Endothelial cell (in vitro differentiated cells): ENCODE measurements at regions not wholly inside any gene's neighbourhood (a gene's known extent, or its start where the extent isn't known, plus 50 kb on each side); places are given as distances from the start of the nearest gene placed in this dataset.

Experiments
- DNase-seq: peaks from one replicate; pipeline ENCODE4 v3.0.0; 2021; ENCODE audit warnings: low spot score
- H3K27ac Mint-ChIP-seq: one replicate; pipeline ENCODE4 v1.8.0; 2021; ENCODE audit warnings: mixed read lengths, inconsistent platforms; ENCODE audit not compliant: unreplicated experiment
- H3K27me3 Mint-ChIP-seq: one replicate; pipeline ENCODE4 v1.8.0; 2021; ENCODE audit warnings: mild to moderate bottlenecking, moderate library complexity, mixed read lengths, inconsistent platforms; ENCODE audit not compliant: unreplicated experiment
- H3K36me3 Mint-ChIP-seq: one replicate; pipeline ENCODE4 v1.8.0; 2021; ENCODE audit warnings: mild to moderate bottlenecking, low read depth, mixed read lengths, inconsistent platforms; ENCODE audit not compliant: unreplicated experiment
- H3K4me1 Mint-ChIP-seq: one replicate; pipeline ENCODE4 v1.8.0; 2021; ENCODE audit warnings: mild to moderate bottlenecking, mixed read lengths, inconsistent platforms; ENCODE audit not compliant: unreplicated experiment
- H3K4me3 Mint-ChIP-seq: one replicate; pipeline ENCODE4 v1.8.0; 2021; ENCODE audit warnings: mild to moderate bottlenecking, mixed read lengths, inconsistent platforms; ENCODE audit not compliant: unreplicated experiment
- H3K9me3 Mint-ChIP-seq: one replicate; pipeline ENCODE4 v1.8.0; 2021; ENCODE audit warnings: mixed read lengths, inconsistent platforms; ENCODE audit not compliant: unreplicated experiment
- TF ChIP-seq, protein P1 (sequence below): fragments of 200-600 bp; sonication (generic); IDR thresholded peaks from one replicate; pipeline ENCODE4 v1.5.0; 2021; ENCODE audit warnings: antibody characterized with exemption; ENCODE audit not compliant: unreplicated experiment

DNA sequence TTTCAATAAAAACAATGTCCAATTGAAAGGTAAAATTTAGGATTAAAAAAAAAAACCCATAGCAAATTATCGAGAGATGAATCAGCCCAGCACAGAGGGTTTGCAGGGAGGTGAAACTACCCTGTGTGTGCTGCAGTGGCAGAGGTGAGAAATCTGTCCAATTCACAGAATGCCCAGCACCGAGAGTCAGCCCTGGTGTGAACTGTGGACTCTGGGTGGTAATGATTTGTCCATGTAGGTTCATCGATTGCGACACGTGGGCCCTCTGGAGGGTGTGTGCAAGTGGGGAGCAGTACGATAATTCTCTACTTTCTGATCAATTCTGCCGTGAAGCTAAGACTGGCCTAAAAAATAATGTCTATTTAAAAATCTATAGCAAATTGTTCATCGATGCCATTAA lies 94.5 kb upstream of the PFKP start:
- H3K4me1 Mint-ChIP-seq: no peaks in the 10 kb centered on the region
- H3K36me3 Mint-ChIP-seq: no peaks in the 10 kb centered on the region
- DNase-seq: no peak
- TF ChIP-seq, protein P1, sequence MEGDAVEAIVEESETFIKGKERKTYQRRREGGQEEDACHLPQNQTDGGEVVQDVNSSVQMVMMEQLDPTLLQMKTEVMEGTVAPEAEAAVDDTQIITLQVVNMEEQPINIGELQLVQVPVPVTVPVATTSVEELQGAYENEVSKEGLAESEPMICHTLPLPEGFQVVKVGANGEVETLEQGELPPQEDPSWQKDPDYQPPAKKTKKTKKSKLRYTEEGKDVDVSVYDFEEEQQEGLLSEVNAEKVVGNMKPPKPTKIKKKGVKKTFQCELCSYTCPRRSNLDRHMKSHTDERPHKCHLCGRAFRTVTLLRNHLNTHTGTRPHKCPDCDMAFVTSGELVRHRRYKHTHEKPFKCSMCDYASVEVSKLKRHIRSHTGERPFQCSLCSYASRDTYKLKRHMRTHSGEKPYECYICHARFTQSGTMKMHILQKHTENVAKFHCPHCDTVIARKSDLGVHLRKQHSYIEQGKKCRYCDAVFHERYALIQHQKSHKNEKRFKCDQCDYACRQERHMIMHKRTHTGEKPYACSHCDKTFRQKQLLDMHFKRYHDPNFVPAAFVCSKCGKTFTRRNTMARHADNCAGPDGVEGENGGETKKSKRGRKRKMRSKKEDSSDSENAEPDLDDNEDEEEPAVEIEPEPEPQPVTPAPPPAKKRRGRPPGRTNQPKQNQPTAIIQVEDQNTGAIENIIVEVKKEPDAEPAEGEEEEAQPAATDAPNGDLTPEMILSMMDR: no peak
- H3K27me3 Mint-ChIP-seq: peaks cover 1% of the 10 kb centered on the region
- H3K9me3 Mint-ChIP-seq: no peaks in the 10 kb centered on the region
- H3K4me3 Mint-ChIP-seq: no peak overlapping the region
- no peak overlapping the region for H3K27ac Mint-ChIP-seq

DNA sequence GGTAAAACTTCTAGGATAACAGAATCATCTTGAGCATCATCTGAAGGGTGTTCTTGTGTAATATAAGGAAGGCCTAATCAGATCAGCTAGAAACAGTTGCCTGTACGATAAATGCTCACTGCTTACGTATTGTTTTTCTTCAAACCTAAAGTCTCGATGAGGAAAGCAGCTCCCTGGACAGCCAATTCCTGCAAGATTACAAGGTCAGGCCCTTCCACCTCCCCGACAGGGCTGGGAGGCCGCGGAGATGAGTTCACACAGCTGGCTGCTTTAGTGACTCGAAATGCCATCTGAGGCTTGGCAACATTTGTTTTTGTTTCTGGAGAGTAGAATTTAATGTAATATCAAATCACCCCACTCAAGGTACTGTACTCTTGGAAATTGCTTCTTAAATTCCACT lies 95.1 kb upstream of the PFKP start:
- Mint-ChIP-seq H3K27ac (no peak overlapping the region), H3K4me3 (no peak overlapping the region), H3K9me3 (no peaks in the 10 kb centered on the region), H3K4me1 (no peaks in the 10 kb centered on the region), H3K36me3 (no peaks in the 10 kb centered on the region), H3K27me3 (peaks cover 1% of the 10 kb centered on the region)
- no peak for DNase-seq
- TF ChIP-seq, protein P1: no peak

- no peaks in the 10 kb centered on the region for H3K36me3 Mint-ChIP-seq
- DNase-seq: no peak
- no peak overlapping the region for H3K27ac Mint-ChIP-seq
- H3K4me3 Mint-ChIP-seq: no peak overlapping the region
- H3K9me3 Mint-ChIP-seq: no peaks in the 10 kb centered on the region
- TF ChIP-seq, protein P1: no peak
- H3K4me1 Mint-ChIP-seq: no peaks in the 10 kb centered on the region
- peaks cover 1% of the 10 kb centered on the region for H3K27me3 Mint-ChIP-seq
These were observed 97.0 kb upstream of the PFKP start for GRCh38 chr10:2970190-2970823.

DNA sequence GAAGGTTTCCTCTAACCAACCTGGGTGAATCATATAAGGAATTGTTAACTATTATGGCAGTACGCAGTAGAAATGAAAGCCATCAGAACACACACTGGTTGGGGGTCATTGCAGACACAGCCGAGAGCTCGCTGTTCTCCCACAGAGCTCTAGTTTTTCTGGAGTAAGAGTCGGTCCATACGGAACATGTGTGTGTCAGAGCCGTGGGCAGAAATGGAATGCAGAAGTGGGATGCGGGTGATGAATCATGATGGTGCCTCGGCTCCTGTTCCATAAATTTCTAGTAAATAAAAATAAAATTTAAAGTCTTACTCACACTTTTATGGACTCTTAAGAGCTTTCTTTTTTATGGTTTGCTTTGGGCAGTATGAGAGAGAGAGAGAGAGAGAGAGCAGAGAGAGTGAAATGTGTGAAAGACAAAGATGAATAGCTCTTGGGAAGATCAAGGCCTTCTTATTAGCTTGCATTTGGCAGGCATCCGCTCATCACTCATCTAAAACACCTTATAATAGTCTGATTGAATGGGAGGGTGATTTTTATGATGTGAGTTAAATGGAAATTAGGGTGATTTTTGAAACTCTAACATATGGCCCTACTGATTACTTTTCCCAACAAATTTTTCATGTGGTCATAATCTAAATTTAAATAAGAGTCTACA lies 98.8 kb upstream of the PFKP start:
- Mint-ChIP-seq H3K4me3 (no peak overlapping the region), H3K9me3 (no peaks in the 10 kb centered on the region), H3K4me1 (no peaks in the 10 kb centered on the region), H3K27me3 (peaks cover 1% of the 10 kb centered on the region), H3K36me3 (no peaks in the 10 kb centered on the region), H3K27ac (no peak overlapping the region)
- no peak for DNase-seq
- TF ChIP-seq, protein P1: no peak

- no peak overlapping the region for H3K4me3 Mint-ChIP-seq
These were observed 101.2 kb upstream of the PFKP start for GRCh38 chr10:2966134-2966533.

More at GRCh38 chr10:2966134-2966533, 101.2 kb upstream of the PFKP start:
- Mint-ChIP-seq H3K36me3 (no peaks in the 10 kb centered on the region), H3K9me3 (no peaks in the 10 kb centered on the region), H3K27me3 (no peaks in the 10 kb centered on the region), H3K4me1 (no peaks in the 10 kb centered on the region), H3K27ac (no peak overlapping the region)
- TF ChIP-seq, protein P1: no peak
- DNase-seq: no peak
